Stomach (tissue), 8 donors: ENCODE measurements at regions not wholly inside any gene's neighbourhood (a gene's known extent, or its start where the extent isn't known, plus 50 kb on each side); places are given as distances from the start of the nearest gene placed in this dataset.

Experiments
- DNase-seq, 2 donors: peaks; one replicate each; pipeline versions ENCODE4 v3.0.0 to v3.0.0-alpha.2; 2013 to 2019
- H3K27ac ChIP-seq, 5 donors: fragments of 200-600 bp in 4 of 5; sonication (generic) in 4 of 5; one replicate each; pipeline ENCODE4 v1.5.1; 2013 to 2019; ENCODE audit warnings: mild to moderate bottlenecking in 1 of 5, moderate library complexity in 1 of 5
- H3K27me3 ChIP-seq, 3 donors: fragments of 200-600 bp; sonication (generic); one replicate each; pipeline ENCODE4 v1.5.1; 2017 to 2019; ENCODE audit warnings: mixed run types in 1 of 3
- H3K36me3 ChIP-seq, 4 donors: fragments of 200-600 bp; sonication (generic); 1 replicate in 3 of 4; 2 replicates in 1 of 4; pipeline ENCODE4 v1.5.1; 2016 to 2019
- H3K4me1 ChIP-seq, 4 donors: fragments of 200-600 bp; sonication (generic); one replicate each; pipeline ENCODE4 v1.5.1; 2016 to 2019
- H3K4me3 ChIP-seq, 4 donors: fragments of 200-600 bp; sonication (generic) in 3 of 4; one replicate each; pipeline ENCODE4 v1.5.1; 2016 to 2019; ENCODE audit warnings: mild to moderate bottlenecking in 1 of 4
- H3K9me3 ChIP-seq, 4 donors: fragments of 200-600 bp; sonication (generic); one replicate each; pipeline ENCODE4 v1.5.1; 2016 to 2019
- EP300 ChIP-seq: sonication (generic); formaldehyde crosslinking; IDR thresholded peaks from one replicate; pipeline ENCODE4 v1.6.1; 2017; ENCODE audit warnings: antibody characterized with exemption
- POLR2A ChIP-seq, 4 donors: fragments of 450-650 bp; IDR thresholded peaks; one replicate each; pipeline ENCODE4 v1.6.1; 2016; ENCODE audit warnings: antibody characterized with exemption in 4 of 4, control low read depth in 2 of 4, mild to moderate bottlenecking in 1 of 4, moderate library complexity in 1 of 4
- POLR2AphosphoS5 ChIP-seq, 3 donors: sonication (generic); formaldehyde crosslinking; IDR thresholded peaks; one replicate each; pipeline ENCODE4 v1.6.1; 2016; ENCODE audit warnings: antibody characterized with exemption in 3 of 3
- WGBS, 5 donors: extraction: QIAGEN DNeasy Blood & Tissue Kit in 3 of 5; methylation state at CpG; one replicate each; pipeline versions ENCODE4 v1.1.5 to v1.1.7; 2013 to 2018; 5-methylcytosine and 5-hydroxymethylcytosine counted together
- intact Hi-C: fragments of 100-400 bp; cut with DNase I; formaldehyde crosslinking; loops from one replicate; pipeline ENCODE4 v1.15.1; 2023; ENCODE audit warnings: low total_unique reads
- TF ChIP-seq, protein P1 (sequence below), 7 experiments: fragments of 450-650 bp in 4 of 7; fragments of 200-600 bp in 3 of 7; sonication (generic) in 3 of 7; IDR thresholded peaks; one replicate each; pipeline ENCODE4 v1.5.1; 2016 to 2019; ENCODE audit warnings: antibody characterized with exemption in 7 of 7, control low read depth in 2 of 7, mild to moderate bottlenecking in 1 of 7
- donor health status: healthy with polysubstance abuse.
- donor health status: Bipolar disorder and iron deficiency.
- donor health status: healthy.

- Histone ChIP-seq H3K4me1 (peaks cover 0 to 14% (median 9%) of the 10 kb centered on the region in 4 donors), H3K4me3 (no peak overlapping the region), H3K36me3 (no peaks in the 10 kb centered on the region), H3K9me3 (no peaks in the 10 kb centered on the region), H3K27me3 (no peaks in the 10 kb centered on the region), H3K27ac (no peak overlapping the region)
- intact Hi-C loops: no loop called here
- TF ChIP-seq, protein P1, sequence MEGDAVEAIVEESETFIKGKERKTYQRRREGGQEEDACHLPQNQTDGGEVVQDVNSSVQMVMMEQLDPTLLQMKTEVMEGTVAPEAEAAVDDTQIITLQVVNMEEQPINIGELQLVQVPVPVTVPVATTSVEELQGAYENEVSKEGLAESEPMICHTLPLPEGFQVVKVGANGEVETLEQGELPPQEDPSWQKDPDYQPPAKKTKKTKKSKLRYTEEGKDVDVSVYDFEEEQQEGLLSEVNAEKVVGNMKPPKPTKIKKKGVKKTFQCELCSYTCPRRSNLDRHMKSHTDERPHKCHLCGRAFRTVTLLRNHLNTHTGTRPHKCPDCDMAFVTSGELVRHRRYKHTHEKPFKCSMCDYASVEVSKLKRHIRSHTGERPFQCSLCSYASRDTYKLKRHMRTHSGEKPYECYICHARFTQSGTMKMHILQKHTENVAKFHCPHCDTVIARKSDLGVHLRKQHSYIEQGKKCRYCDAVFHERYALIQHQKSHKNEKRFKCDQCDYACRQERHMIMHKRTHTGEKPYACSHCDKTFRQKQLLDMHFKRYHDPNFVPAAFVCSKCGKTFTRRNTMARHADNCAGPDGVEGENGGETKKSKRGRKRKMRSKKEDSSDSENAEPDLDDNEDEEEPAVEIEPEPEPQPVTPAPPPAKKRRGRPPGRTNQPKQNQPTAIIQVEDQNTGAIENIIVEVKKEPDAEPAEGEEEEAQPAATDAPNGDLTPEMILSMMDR (IDR thresholded peaks at IDR 0.05): no peak
- TF ChIP-seq POLR2A (IDR thresholded peaks at IDR 0.05) (no peak), EP300 (no peak), POLR2AphosphoS5 (IDR thresholded peaks at IDR 0.05) (no peak)
- 86 to 96% (median 92%) methylated on average over 2 of the region's 2 CpGs for WGBS, 5 donors
- DNase-seq: no peak
These were observed 203.0 kb downstream of the KCTD12 start for GRCh38 chr13:76683168-76683567.

DNA sequence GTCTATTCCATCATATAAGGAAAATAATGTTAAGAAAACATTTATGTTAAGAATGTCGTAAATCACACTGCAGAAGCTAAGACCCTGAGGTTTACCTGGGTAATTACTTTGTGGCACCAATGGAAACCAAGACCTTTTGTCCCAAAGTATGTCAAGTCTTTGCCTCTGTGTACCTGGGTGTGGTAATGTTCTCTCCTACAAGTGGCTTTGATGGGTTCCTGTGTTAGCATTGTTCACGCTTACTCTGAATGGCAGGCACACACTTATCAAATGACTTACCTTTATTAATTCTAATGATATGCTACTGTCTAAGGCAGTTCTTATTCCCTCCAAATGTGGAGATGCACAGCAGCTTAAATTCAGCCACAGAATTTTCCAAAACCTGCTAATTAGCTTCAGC lies 206.1 kb downstream of the KCTD12 start:
- no peak for TF ChIP-seq POLR2A (IDR thresholded peaks at IDR 0.05)
- TF ChIP-seq POLR2AphosphoS5 (IDR thresholded peaks at IDR 0.05): no peak
- TF ChIP-seq EP300: no peak
- TF ChIP-seq, protein P1 (IDR thresholded peaks at IDR 0.05): no peak
- Histone ChIP-seq H3K27ac (no peak overlapping the region), H3K4me1 (peaks cover 0 to 5% (median 0%) of the 10 kb centered on the region in 4 donors), H3K9me3 (no peaks in the 10 kb centered on the region), H3K27me3 (no peaks in the 10 kb centered on the region), H3K4me3 (no peak overlapping the region), H3K36me3 (no peaks in the 10 kb centered on the region)
- WGBS, 5 donors: 78 to 97% (median 89%) methylated on average over 2 of the region's 2 CpGs
- DNase-seq: no peak
- intact Hi-C loops: no loop called here

DNA sequence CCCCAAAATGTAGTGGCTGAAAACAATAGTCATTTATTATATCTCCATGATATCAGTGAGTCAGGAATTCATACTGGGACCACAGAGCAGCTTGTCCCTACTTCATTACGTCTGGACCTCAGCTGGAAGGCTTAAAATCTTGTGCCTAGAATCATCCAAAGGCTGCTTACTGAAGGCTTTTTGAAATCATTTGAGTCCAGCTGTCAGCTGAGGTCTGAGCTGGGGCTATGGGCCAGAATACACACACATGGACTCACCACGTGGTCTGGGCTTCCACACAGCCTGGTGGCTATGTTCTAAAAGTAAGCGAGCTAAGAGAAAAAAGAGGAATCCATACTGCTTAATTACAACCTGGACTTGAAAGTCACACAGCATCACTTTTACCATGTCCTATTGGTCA lies 209.2 kb downstream of the KCTD12 start:
- DNase-seq: peak in 1 of 2 donors; percentile 64
- no peaks in the 10 kb centered on the region for H3K27me3 ChIP-seq
- no peaks in the 10 kb centered on the region for H3K9me3 ChIP-seq
- H3K4me1 ChIP-seq: no peaks in the 10 kb centered on the region
- TF ChIP-seq POLR2A (IDR thresholded peaks at IDR 0.05) (no peak), EP300 (no peak), POLR2AphosphoS5 (IDR thresholded peaks at IDR 0.05) (no peak)
- TF ChIP-seq, protein P1 (IDR thresholded peaks at IDR 0.05): no peak
- intact Hi-C loops: no loop called here
- H3K27ac ChIP-seq: no peak overlapping the region
- H3K4me3 ChIP-seq: no peak overlapping the region
- H3K36me3 ChIP-seq: no peaks in the 10 kb centered on the region
- WGBS, 5 donors: 44 to 62% (median 47%) methylated on average over 3 of the region's 3 CpGs

DNA sequence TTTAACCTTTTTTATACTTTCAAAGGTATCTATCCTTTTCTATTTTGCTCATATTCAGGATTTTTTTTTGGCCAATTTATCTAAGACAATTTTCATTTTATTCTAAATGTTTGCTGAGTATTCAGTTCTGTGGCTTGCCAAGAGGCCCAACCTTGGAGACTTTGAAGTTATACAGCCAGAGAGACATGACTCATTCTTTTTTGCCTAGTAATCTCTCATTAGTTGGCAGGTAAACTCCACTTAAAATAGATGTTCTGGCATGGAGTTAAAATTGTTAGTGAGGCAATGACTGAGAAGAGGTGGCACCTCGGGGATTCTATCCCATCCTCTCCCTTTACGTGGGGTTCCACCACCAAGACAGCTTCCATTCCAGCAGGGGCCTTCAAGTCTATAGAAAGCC lies 213.8 kb downstream of the KCTD12 start:
- Histone ChIP-seq H3K27ac (no peak overlapping the region), H3K36me3 (no peaks in the 10 kb centered on the region), H3K4me1 (no peaks in the 10 kb centered on the region), H3K9me3 (no peaks in the 10 kb centered on the region), H3K4me3 (no peak overlapping the region), H3K27me3 (no peaks in the 10 kb centered on the region)
- TF ChIP-seq POLR2AphosphoS5 (IDR thresholded peaks at IDR 0.05) (no peak), POLR2A (IDR thresholded peaks at IDR 0.05) (no peak), EP300 (no peak)
- TF ChIP-seq, protein P1 (IDR thresholded peaks at IDR 0.05): no peak
- intact Hi-C loops: no loop called here
- WGBS, 5 donors: 52 to 75% (median 58%) methylated on average over 2 of the region's 2 CpGs
- DNase-seq: peak in 1 of 2 donors; percentile 34
